ENCODE measurements at regions not wholly inside any gene's neighbourhood (a gene's known extent, or its start where the extent isn't known, plus 50 kb on each side); places are given as distances from the start of the nearest gene placed in this dataset.

GRCh38 chr22:22749167-22749758 lies 104.8 kb downstream of the GGTLC2 start:
- TF ChIP-seq CTCF (conservative IDR thresholded peaks at IDR 0.05; ENCODE audit: low read depth): no peak
- no peak for DNase-seq (ENCODE audit: low spot score)
- ChIA-PET POLR2A (ENCODE audit: low non-redundant PET) (no interaction called here), CTCF (no interaction called here)
- H3K27ac ChIP-seq: no peak overlapping the region

- no peak for DNase-seq (ENCODE audit: low spot score)
- ChIA-PET POLR2A (ENCODE audit: low non-redundant PET) (no interaction called here), CTCF (interaction anchor here (0.7 kb wide), 1 partner anchor 16 kb away, joined by 3 read pairs; no protein-coding TSS in a partner anchor)
- no peak overlapping the region for H3K27ac ChIP-seq
- TF ChIP-seq CTCF (conservative IDR thresholded peaks at IDR 0.05; ENCODE audit: low read depth): no peak
These were observed 106.1 kb downstream of the GGTLC2 start for GRCh38 chr22:22750335-22751042.

GRCh38 chr22:22751043-22751603 lies 106.7 kb downstream of the GGTLC2 start:
- DNase-seq (ENCODE audit: low spot score): no peak
- no peak for TF ChIP-seq CTCF (conservative IDR thresholded peaks at IDR 0.05; ENCODE audit: low read depth)
- POLR2A ChIA-PET (ENCODE audit: low non-redundant PET): no interaction called here
- CTCF ChIA-PET: interaction anchor here (0.7 kb wide), 1 partner anchor 34 kb away, joined by 3 read pairs; no protein-coding TSS in a partner anchor
- no peak overlapping the region for H3K27ac ChIP-seq

- no peak for DNase-seq (ENCODE audit: low spot score)
- no peak overlapping the region for H3K27ac ChIP-seq
- ChIA-PET CTCF (interaction anchor here (0.6 kb wide), 1 partner anchor 96 kb away, joined by 3 read pairs; no protein-coding TSS in a partner anchor), POLR2A (ENCODE audit: low non-redundant PET) (no interaction called here)
- no peak for TF ChIP-seq CTCF (conservative IDR thresholded peaks at IDR 0.05; ENCODE audit: low read depth)
These were observed 107.8 kb downstream of the GGTLC2 start for GRCh38 chr22:22752199-22752555.

GRCh38 chr22:22752556-22753477 lies 108.4 kb downstream of the GGTLC2 start:
- ChIA-PET POLR2A (ENCODE audit: low non-redundant PET) (no interaction called here), CTCF (interaction anchor here (0.5 to 1.8 kb wide), 10 partner anchors 8 to 241 kb away, joined by 3 to 6 read pairs (median 3); no protein-coding TSS in a partner anchor)
- no peak for TF ChIP-seq CTCF (conservative IDR thresholded peaks at IDR 0.05; ENCODE audit: low read depth)
- no peak overlapping the region for H3K27ac ChIP-seq
- DNase-seq (ENCODE audit: low spot score): no peak

Measured in RWPE1 (cell line).